ENCODE measurements at regions not wholly inside any gene's neighbourhood (a gene's known extent, or its start where the extent isn't known, plus 50 kb on each side); places are given as distances from the start of the nearest gene placed in this dataset.

- no peak overlapping the region for H3K9ac ChIP-seq (ENCODE audit: insufficient read depth in 1 of 2, low read length in 2 of 2)
- ATAC-seq (ENCODE audit: insufficient read depth, low FRiP score) (no peak), DNase-seq (peak in 1 of 3 donors; percentile 38)
- TF ChIP-seq CTCF (IDR thresholded peaks at IDR 0.05; ENCODE audit: control extremely low read depth, extremely low read depth), result no peak
- peaks cover 0 to 19% (median 0%) of the 10 kb centered on the region in 5 donors for H3K4me1 ChIP-seq (ENCODE audit: control insufficient read depth in 5 of 5, insufficient read depth in 5 of 5, low read length in 5 of 5)
- peaks cover 0 to 3% (median 0%) of the 10 kb centered on the region in 4 donors for H3K9me3 ChIP-seq (ENCODE audit: control insufficient read depth in 4 of 4, insufficient read depth in 3 of 4, low read length in 3 of 4)
- H3K4me3 ChIP-seq, result no peak overlapping the region
- WGBS, 2 donors, result 78 to 86% methylated on average over 8 of the region's 8 CpGs
- H3K27me3 ChIP-seq (ENCODE audit: control insufficient read depth in 3 of 3, insufficient read depth in 3 of 3, low read length in 2 of 3), result no peaks in the 10 kb centered on the region
- H3K27ac ChIP-seq (ENCODE audit: low read depth in 1 of 2, low read length in 1 of 2), result no peak overlapping the region
- H3K36me3 ChIP-seq (ENCODE audit: control insufficient read depth in 4 of 4, insufficient read depth in 4 of 4, low read length in 4 of 4), result no peaks in the 10 kb centered on the region
Measured at GRCh38 chr1:55400508-55400907, 185.3 kb upstream of the USP24 start.

- ATAC-seq (ENCODE audit: insufficient read depth, low FRiP score) (no peak), DNase-seq (peak; percentile 32 to 78 (median 57))
- Histone ChIP-seq H3K27ac (ENCODE audit: low read depth in 1 of 2, low read length in 1 of 2) (no peak overlapping the region), H3K4me3 (no peak overlapping the region), H3K36me3 (ENCODE audit: control insufficient read depth in 4 of 4, insufficient read depth in 4 of 4, low read length in 4 of 4) (no peaks in the 10 kb centered on the region), H3K27me3 (ENCODE audit: control insufficient read depth in 3 of 3, insufficient read depth in 3 of 3, low read length in 2 of 3) (no peaks in the 10 kb centered on the region), H3K9me3 (ENCODE audit: control insufficient read depth in 4 of 4, insufficient read depth in 3 of 4, low read length in 3 of 4) (peaks cover 0 to 3% (median 0%) of the 10 kb centered on the region in 4 donors), H3K9ac (ENCODE audit: insufficient read depth in 1 of 2, low read length in 2 of 2) (no peak overlapping the region), H3K4me1 (ENCODE audit: control insufficient read depth in 5 of 5, insufficient read depth in 5 of 5, low read length in 5 of 5) (peaks cover 0 to 19% (median 0%) of the 10 kb centered on the region in 5 donors)
- WGBS, 2 donors, result 62 to 67% methylated on average over 5 of the region's 5 CpGs
- TF ChIP-seq CTCF (IDR thresholded peaks at IDR 0.05; ENCODE audit: control extremely low read depth, extremely low read depth), result no peak
Measured at GRCh38 chr1:55399346-55399745, 184.2 kb upstream of the USP24 start.

- WGBS, 2 donors, result 83 to 88% methylated on average over 5 of the region's 5 CpGs
- Histone ChIP-seq H3K4me3 (no peak overlapping the region), H3K9ac (ENCODE audit: insufficient read depth in 1 of 2, low read length in 2 of 2) (no peak overlapping the region), H3K9me3 (ENCODE audit: control insufficient read depth in 4 of 4, insufficient read depth in 3 of 4, low read length in 3 of 4) (no peaks in the 10 kb centered on the region), H3K36me3 (ENCODE audit: control insufficient read depth in 4 of 4, insufficient read depth in 4 of 4, low read length in 4 of 4) (no peaks in the 10 kb centered on the region), H3K27ac (ENCODE audit: low read depth in 1 of 2, low read length in 1 of 2) (no peak overlapping the region), H3K27me3 (ENCODE audit: control insufficient read depth in 3 of 3, insufficient read depth in 3 of 3, low read length in 2 of 3) (no peaks in the 10 kb centered on the region), H3K4me1 (ENCODE audit: control insufficient read depth in 5 of 5, insufficient read depth in 5 of 5, low read length in 5 of 5) (peaks cover 0 to 19% (median 0%) of the 10 kb centered on the region in 5 donors)
- no peak for DNase-seq
- ATAC-seq (ENCODE audit: insufficient read depth, low FRiP score), result no peak
- TF ChIP-seq CTCF (IDR thresholded peaks at IDR 0.05; ENCODE audit: control extremely low read depth, extremely low read depth), result no peak
Measured at GRCh38 chr1:55396381-55396891, 181.3 kb upstream of the USP24 start.

- Histone ChIP-seq H3K27me3 (ENCODE audit: control insufficient read depth in 3 of 3, insufficient read depth in 3 of 3, low read length in 2 of 3) (no peaks in the 10 kb centered on the region), H3K9me3 (ENCODE audit: control insufficient read depth in 4 of 4, insufficient read depth in 3 of 4, low read length in 3 of 4) (no peaks in the 10 kb centered on the region), H3K4me1 (ENCODE audit: control insufficient read depth in 5 of 5, insufficient read depth in 5 of 5, low read length in 5 of 5) (peaks cover 0 to 2% (median 0%) of the 10 kb centered on the region in 5 donors), H3K4me3 (no peak overlapping the region), H3K36me3 (ENCODE audit: control insufficient read depth in 4 of 4, insufficient read depth in 4 of 4, low read length in 4 of 4) (no peaks in the 10 kb centered on the region), H3K27ac (ENCODE audit: low read depth in 1 of 2, low read length in 1 of 2) (no peak overlapping the region), H3K9ac (ENCODE audit: insufficient read depth in 1 of 2, low read length in 2 of 2) (no peak overlapping the region)
- DNase-seq, result no peak
- TF ChIP-seq CTCF (IDR thresholded peaks at IDR 0.05; ENCODE audit: control extremely low read depth, extremely low read depth), result no peak
- ATAC-seq (ENCODE audit: insufficient read depth, low FRiP score), result no peak
Measured at GRCh38 chr1:55388960-55389359, 173.8 kb upstream of the USP24 start.
